Activated naive CD8-positive, alpha-beta T cell treated with anti-CD3 and anti-CD28 coated beads, Interleukin-2, amount 50 U/mL, for 24 hours (primary cell): ENCODE measurements at regions not wholly inside any gene's neighbourhood (a gene's known extent, or its start where the extent isn't known, plus 50 kb on each side); places are given as distances from the start of the nearest gene placed in this dataset.

Experiments used
- ATAC-seq: fragments of 150-1000 bp; cut with Tn5 transposase; one replicate; pipeline ENCODE4 v1.10.0; 2021
- DNase-seq: peaks from one replicate; pipeline ENCODE4 v3.0.0; 2021
- H3K27ac Mint-ChIP-seq: one replicate; pipeline ENCODE4 v1.8.0; 2021; ENCODE audit warnings: mild to moderate bottlenecking, mixed read lengths
- H3K27me3 Mint-ChIP-seq: one replicate; pipeline ENCODE4 v1.8.0; 2021; ENCODE audit warnings: mixed read lengths
- H3K36me3 Mint-ChIP-seq: one replicate; pipeline ENCODE4 v1.8.0; 2021; ENCODE audit warnings: low read depth, mixed read lengths
- H3K4me1 Mint-ChIP-seq: one replicate; pipeline ENCODE4 v1.8.0; 2021; ENCODE audit warnings: mixed read lengths
- H3K4me3 Mint-ChIP-seq: one replicate; pipeline ENCODE4 v1.8.0; 2021; ENCODE audit warnings: mild to moderate bottlenecking, moderate library complexity, mixed read lengths
- H3K9me3 Mint-ChIP-seq: one replicate; pipeline ENCODE4 v1.8.0; 2021; ENCODE audit warnings: mixed read lengths

- peaks cover 3% of the 10 kb centered on the region for H3K9me3 Mint-ChIP-seq
- DNase-seq (no peak), ATAC-seq (no peak)
- no peaks in the 10 kb centered on the region for H3K36me3 Mint-ChIP-seq
- H3K27ac Mint-ChIP-seq, result no peak overlapping the region
- H3K4me1 Mint-ChIP-seq, result no peaks in the 10 kb centered on the region
- H3K4me3 Mint-ChIP-seq, result no peak overlapping the region
- H3K27me3 Mint-ChIP-seq, result no peaks in the 10 kb centered on the region
Observed at GRCh38 chr3:147733217-147733616, 324.1 kb downstream of the ZIC1 start.

DNA sequence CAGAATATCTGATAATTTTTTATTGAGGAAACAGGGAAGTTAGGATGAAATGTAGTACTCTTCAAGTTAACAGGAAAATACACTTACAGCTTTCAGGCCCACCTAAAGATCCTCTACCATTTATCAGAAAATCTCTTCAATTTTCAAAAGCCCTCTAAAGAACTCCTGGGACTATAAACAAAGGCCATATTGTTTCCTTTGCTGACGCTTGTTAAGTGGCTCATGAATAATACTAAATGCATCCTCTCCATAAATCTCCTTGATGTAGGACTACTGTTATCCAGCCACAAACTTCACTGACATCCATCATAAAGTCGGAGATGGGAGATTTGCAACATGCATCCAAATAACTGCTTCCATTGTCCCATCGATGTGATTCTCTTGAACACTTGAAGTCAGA is 326.5 kb downstream of the ZIC1 start:
- Mint-ChIP-seq H3K36me3 (no peaks in the 10 kb centered on the region), H3K4me3 (no peak overlapping the region), H3K9me3 (peaks cover 3% of the 10 kb centered on the region), H3K27me3 (no peaks in the 10 kb centered on the region), H3K4me1 (no peaks in the 10 kb centered on the region), H3K27ac (no peak overlapping the region)
- DNase-seq, result no peak
- no peak for ATAC-seq

DNA sequence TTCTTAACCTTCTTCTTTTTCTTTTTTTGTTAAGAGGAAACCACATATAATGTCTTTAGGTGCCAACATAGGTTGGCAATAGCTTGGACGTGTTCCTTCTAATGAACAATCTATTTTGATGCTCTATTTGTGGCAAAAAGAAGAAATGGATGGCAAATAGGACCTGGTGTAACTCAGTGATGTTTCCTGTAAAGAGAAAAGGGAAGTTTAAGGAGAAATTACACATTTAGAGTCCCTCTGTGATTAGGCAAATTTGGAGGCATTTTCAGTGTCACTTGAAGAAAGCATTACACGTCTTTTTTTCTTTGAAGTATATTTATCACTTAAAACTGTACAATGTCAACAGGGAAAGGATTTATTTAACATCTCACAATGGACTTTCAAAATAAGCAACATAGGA is 327.1 kb downstream of the ZIC1 start:
- no peak overlapping the region for H3K27ac Mint-ChIP-seq
- H3K9me3 Mint-ChIP-seq, result peaks cover 3% of the 10 kb centered on the region
- H3K4me3 Mint-ChIP-seq, result no peak overlapping the region
- no peaks in the 10 kb centered on the region for H3K36me3 Mint-ChIP-seq
- DNase-seq (no peak), ATAC-seq (no peak)
- H3K4me1 Mint-ChIP-seq, result no peaks in the 10 kb centered on the region
- H3K27me3 Mint-ChIP-seq, result no peaks in the 10 kb centered on the region

GRCh38 chr3:147737376-147737775 is 328.2 kb downstream of the ZIC1 start:
- peaks cover 3% of the 10 kb centered on the region for H3K9me3 Mint-ChIP-seq
- H3K27me3 Mint-ChIP-seq, result no peaks in the 10 kb centered on the region
- no peak for DNase-seq
- ATAC-seq, result no peak
- H3K4me3 Mint-ChIP-seq, result no peak overlapping the region
- H3K4me1 Mint-ChIP-seq, result no peaks in the 10 kb centered on the region
- no peak overlapping the region for H3K27ac Mint-ChIP-seq
- H3K36me3 Mint-ChIP-seq, result no peaks in the 10 kb centered on the region

- Mint-ChIP-seq H3K27me3 (no peaks in the 10 kb centered on the region), H3K9me3 (peaks cover 3% of the 10 kb centered on the region), H3K4me1 (no peaks in the 10 kb centered on the region), H3K27ac (no peak overlapping the region), H3K36me3 (no peaks in the 10 kb centered on the region), H3K4me3 (no peak overlapping the region)
- DNase-seq, result no peak
- no peak for ATAC-seq
Observed at GRCh38 chr3:147740928-147741327, 331.8 kb downstream of the ZIC1 start.

DNA sequence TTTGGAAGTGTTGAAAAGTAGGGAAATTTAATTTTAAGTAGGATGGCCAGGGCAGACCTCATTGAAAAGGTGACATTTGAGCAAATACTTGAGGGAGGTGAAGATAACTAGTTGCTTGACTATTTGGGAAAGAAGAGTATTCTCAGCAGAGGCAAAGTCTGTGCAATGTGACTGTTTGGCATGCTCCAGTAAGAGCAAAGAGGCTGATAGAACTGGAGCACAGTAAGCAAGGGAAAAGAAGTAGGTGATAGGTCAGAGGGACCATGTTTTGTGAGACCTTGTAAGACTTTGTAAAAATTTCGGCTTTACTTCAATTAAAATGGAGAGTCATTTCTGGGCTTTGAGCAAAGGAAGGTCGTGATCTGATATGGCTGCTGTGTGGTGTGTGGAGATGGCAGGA is 335.8 kb downstream of the ZIC1 start:
- no peak for DNase-seq
- Mint-ChIP-seq H3K27ac (no peak overlapping the region), H3K4me1 (no peaks in the 10 kb centered on the region), H3K27me3 (no peaks in the 10 kb centered on the region), H3K36me3 (no peaks in the 10 kb centered on the region), H3K4me3 (no peak overlapping the region), H3K9me3 (peaks cover 11% of the 10 kb centered on the region)
- no peak for ATAC-seq

- Mint-ChIP-seq H3K27ac (no peak overlapping the region), H3K36me3 (no peaks in the 10 kb centered on the region), H3K27me3 (no peaks in the 10 kb centered on the region), H3K4me1 (no peaks in the 10 kb centered on the region), H3K9me3 (no peaks in the 10 kb centered on the region), H3K4me3 (no peak overlapping the region)
- DNase-seq (no peak), ATAC-seq (no peak)
Observed at GRCh38 chr3:147755310-147755709, 346.1 kb downstream of the ZIC1 start.

DNA sequence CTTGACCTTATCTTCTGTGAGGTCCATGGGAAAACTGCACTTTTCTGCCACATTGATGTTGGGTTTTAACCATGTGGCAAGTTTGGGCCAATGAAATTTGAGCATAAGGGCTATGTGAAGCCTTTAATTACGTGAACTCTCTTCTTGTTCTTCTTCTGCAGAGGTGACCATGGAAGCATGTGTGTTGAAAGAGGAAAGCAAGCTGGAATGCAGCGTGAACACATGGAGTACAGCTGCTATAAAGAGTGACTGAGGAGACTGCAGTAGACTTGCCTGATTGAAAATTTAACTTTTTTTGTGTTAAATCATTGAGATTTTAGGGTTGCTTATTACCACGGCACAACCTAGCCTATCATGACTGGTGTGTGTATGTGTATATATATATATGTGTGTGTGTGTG is 347.3 kb downstream of the ZIC1 start:
- Mint-ChIP-seq H3K4me3 (no peak overlapping the region), H3K36me3 (no peaks in the 10 kb centered on the region), H3K4me1 (no peaks in the 10 kb centered on the region), H3K27me3 (no peaks in the 10 kb centered on the region), H3K9me3 (no peaks in the 10 kb centered on the region), H3K27ac (no peak overlapping the region)
- DNase-seq, result no peak
- ATAC-seq, result no peak

- Mint-ChIP-seq H3K27ac (no peak overlapping the region), H3K4me1 (no peaks in the 10 kb centered on the region), H3K27me3 (no peaks in the 10 kb centered on the region), H3K9me3 (no peaks in the 10 kb centered on the region), H3K36me3 (no peaks in the 10 kb centered on the region), H3K4me3 (no peak overlapping the region)
- ATAC-seq, result no peak
- no peak for DNase-seq
Observed at GRCh38 chr3:147757866-147758265, 348.7 kb downstream of the ZIC1 start.

DNA sequence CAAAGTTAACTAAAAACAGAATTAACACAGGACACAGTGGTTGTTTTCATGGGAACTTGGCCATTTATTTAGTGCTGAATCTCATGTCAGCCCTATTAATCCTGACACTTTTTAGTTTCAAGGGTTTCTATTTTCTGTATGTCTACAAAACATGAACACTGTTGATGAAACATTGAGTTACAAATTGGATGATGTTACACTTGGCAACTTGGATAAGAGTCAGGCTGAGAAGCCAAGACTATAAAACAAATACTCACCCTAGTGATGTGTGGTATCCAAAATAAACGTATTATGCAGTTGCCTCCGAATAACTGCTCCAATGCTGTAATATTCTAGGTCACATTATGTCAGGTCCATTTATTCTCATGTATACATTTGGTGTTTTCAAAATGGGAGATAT is 349.6 kb downstream of the ZIC1 start:
- Mint-ChIP-seq H3K27ac (no peak overlapping the region), H3K4me3 (no peak overlapping the region), H3K36me3 (no peaks in the 10 kb centered on the region), H3K9me3 (no peaks in the 10 kb centered on the region), H3K4me1 (no peaks in the 10 kb centered on the region), H3K27me3 (no peaks in the 10 kb centered on the region)
- no peak for DNase-seq
- no peak for ATAC-seq

DNA sequence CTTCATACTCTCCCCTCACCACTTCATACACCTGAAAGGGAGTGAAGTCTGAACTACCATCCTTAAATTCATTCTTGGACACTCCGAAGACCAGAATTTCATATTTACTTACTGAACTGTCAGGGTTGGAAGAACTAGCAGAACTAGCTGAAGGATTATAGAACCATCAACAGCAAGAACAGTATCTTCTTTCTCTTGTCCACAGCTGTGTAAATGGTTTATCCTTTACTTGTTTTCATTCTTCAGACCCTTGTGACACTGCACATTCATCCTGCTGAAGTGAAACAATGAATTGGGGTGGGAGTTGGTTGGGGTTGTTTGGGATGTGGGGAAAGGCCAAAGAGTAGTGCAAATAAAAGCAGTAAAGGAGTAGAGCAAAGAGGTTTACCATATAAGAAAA is 350.9 kb downstream of the ZIC1 start:
- Mint-ChIP-seq H3K4me1 (no peaks in the 10 kb centered on the region), H3K9me3 (no peaks in the 10 kb centered on the region), H3K27ac (no peak overlapping the region), H3K36me3 (no peaks in the 10 kb centered on the region), H3K27me3 (no peaks in the 10 kb centered on the region), H3K4me3 (no peak overlapping the region)
- no peak for ATAC-seq
- no peak for DNase-seq

DNA sequence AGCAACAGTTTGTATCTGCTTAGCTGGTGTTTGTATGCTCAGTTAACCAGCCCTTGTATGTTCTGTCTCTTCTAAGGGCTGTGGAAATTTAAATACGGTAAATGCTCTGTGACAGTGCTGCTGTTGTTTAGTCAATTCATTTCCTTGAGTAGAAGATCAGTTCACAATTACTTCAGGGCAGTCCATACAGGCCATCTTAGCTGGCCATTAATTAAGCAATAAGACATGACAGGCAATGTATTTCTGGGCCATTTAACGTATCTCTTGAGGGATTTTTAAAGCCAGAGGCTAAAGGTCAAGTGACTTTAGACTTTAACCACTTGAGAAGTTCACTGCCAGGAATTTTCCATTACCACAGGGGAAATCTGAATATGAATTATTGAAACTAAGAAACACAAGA is 351.8 kb downstream of the ZIC1 start:
- ATAC-seq (no peak), DNase-seq (no peak)
- Mint-ChIP-seq H3K27ac (no peak overlapping the region), H3K36me3 (no peaks in the 10 kb centered on the region), H3K4me1 (no peaks in the 10 kb centered on the region), H3K27me3 (no peaks in the 10 kb centered on the region), H3K4me3 (no peak overlapping the region), H3K9me3 (no peaks in the 10 kb centered on the region)

DNA sequence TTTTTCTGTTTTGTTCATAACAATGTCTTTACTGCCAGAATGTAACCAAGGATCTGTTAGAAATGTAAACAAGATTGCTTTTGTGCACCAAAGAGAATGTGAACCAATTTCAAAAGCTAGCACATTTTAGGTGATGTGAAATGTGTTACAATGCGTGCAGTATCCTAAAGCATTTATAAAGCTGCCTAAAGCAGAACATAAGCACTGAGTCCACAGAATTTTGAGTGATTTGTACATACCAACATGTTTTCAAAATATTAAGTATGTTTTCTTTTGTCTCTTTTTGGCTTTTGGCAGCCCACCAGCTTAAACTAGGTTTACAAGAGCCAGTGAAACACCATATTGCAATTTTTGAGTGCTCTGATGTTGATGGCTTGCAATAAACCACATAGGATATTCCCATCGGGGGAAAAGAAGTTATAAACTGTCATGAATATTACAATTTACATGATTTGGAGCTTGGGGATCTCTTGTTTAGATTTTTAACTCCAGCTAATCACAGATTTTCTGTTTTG is 364.0 kb downstream of the ZIC1 start:
- H3K4me1 Mint-ChIP-seq, result no peaks in the 10 kb centered on the region
- DNase-seq (no peak), ATAC-seq (no peak)
- H3K4me3 Mint-ChIP-seq, result no peak overlapping the region
- H3K9me3 Mint-ChIP-seq, result peaks cover 3% of the 10 kb centered on the region
- H3K27me3 Mint-ChIP-seq, result no peaks in the 10 kb centered on the region
- H3K27ac Mint-ChIP-seq, result no peak overlapping the region
- H3K36me3 Mint-ChIP-seq, result no peaks in the 10 kb centered on the region

GRCh38 chr3:147775411-147775810 is 366.2 kb downstream of the ZIC1 start:
- Mint-ChIP-seq H3K36me3 (no peaks in the 10 kb centered on the region), H3K4me1 (no peaks in the 10 kb centered on the region), H3K27ac (no peak overlapping the region), H3K9me3 (peaks cover 3% of the 10 kb centered on the region), H3K27me3 (no peaks in the 10 kb centered on the region), H3K4me3 (no peak overlapping the region)
- DNase-seq (no peak), ATAC-seq (no peak)

GRCh38 chr3:147775816-147776530 is 366.8 kb downstream of the ZIC1 start:
- no peak for ATAC-seq
- Mint-ChIP-seq H3K27me3 (no peaks in the 10 kb centered on the region), H3K9me3 (peaks cover 3% of the 10 kb centered on the region), H3K36me3 (no peaks in the 10 kb centered on the region), H3K27ac (no peak overlapping the region), H3K4me3 (no peak overlapping the region), H3K4me1 (no peaks in the 10 kb centered on the region)
- no peak for DNase-seq

- ATAC-seq (no peak), DNase-seq (no peak)
- Mint-ChIP-seq H3K36me3 (no peaks in the 10 kb centered on the region), H3K4me3 (no peak overlapping the region), H3K27me3 (no peaks in the 10 kb centered on the region), H3K27ac (no peak overlapping the region), H3K9me3 (peaks cover 4% of the 10 kb centered on the region), H3K4me1 (no peaks in the 10 kb centered on the region)
Observed at GRCh38 chr3:147793841-147794240, 384.7 kb downstream of the ZIC1 start.
